PC-9 (cell line): ENCODE measurements at regions not wholly inside any gene's neighbourhood (a gene's known extent, or its start where the extent isn't known, plus 50 kb on each side); places are given as distances from the start of the nearest gene placed in this dataset.

Experiments
- BruUV-seq: library from RNA; stranded (reverse); fragments of 400-500 nt; replicated peaks from 2 replicates; lab custom pipeline; 2021; lab: Mats Ljungman, UMichigan
- CTCF ChIA-PET: fragments of 300-600 bp; sonication (Branson Sonifier 250); formaldehyde crosslinking; loops from one replicate; lab custom pipeline; 2022; ENCODE audit warnings: antibody characterized with exemption; lab: Charles Lee
- POLR2A ChIA-PET: fragments of 300-600 bp; sonication (Branson Sonifier 250); formaldehyde crosslinking; loops from one replicate; lab custom pipeline; 2022; ENCODE audit warnings: antibody characterized with exemption; ENCODE audit not compliant: unreplicated experiment; lab: Charles Lee
- DNase-seq, 2 experiments: peaks; one replicate each; pipeline versions ENCODE4 v3.0.0 to v3.0.0-alpha.2; 2015 to 2022; ENCODE audit warnings: mixed read lengths in 1 of 2
- H2AFZ ChIP-seq: fragments of 200-600 bp; sonication (generic); 2 replicates; pipeline ENCODE4 v1.8.1; 2017; ENCODE audit warnings: antibody characterized with exemption
- H3F3A ChIP-seq: fragments of 200-600 bp; sonication (generic); 2 replicates; pipeline ENCODE4 v1.8.1; 2017; ENCODE audit warnings: antibody characterized with exemption, mild to moderate bottlenecking, low read depth; ENCODE audit not compliant: insufficient read depth
- H3K27ac ChIP-seq: fragments of 200-600 bp; sonication (generic); 2 replicates; pipeline ENCODE4 v1.6.1; 2016; ENCODE audit warnings: mixed run types
- H3K27me3 ChIP-seq: fragments of 200-600 bp; sonication (generic); 2 replicates; pipeline ENCODE4 v1.6.1; 2016; ENCODE audit warnings: low read depth, mixed run types; ENCODE audit not compliant: insufficient read depth
- H3K36me3 ChIP-seq: fragments of 200-600 bp; sonication (generic); 2 replicates; pipeline ENCODE4 v1.6.1; 2016; ENCODE audit warnings: low read depth, mixed run types
- H3K4me1 ChIP-seq: fragments of 200-600 bp; sonication (generic); replicated peaks from 2 replicates; pipeline ENCODE4 v1.6.1; 2016; ENCODE audit warnings: mixed run types; ENCODE audit not compliant: insufficient read depth
- H3K4me2 ChIP-seq: fragments of 200-600 bp; sonication (generic); 2 replicates; pipeline ENCODE4 v1.6.1; 2017; ENCODE audit warnings: mixed run types
- H3K4me3 ChIP-seq: fragments of 200-600 bp; sonication (generic); 2 replicates; pipeline ENCODE4 v1.6.1; 2016; ENCODE audit warnings: mixed run types
- H3K79me2 ChIP-seq: fragments of 200-600 bp; sonication (generic); 2 replicates; pipeline ENCODE4 v1.6.1; 2017; ENCODE audit warnings: low read depth, mixed run types
- H3K9me2 ChIP-seq: fragments of 200-600 bp; sonication (generic); 2 replicates; pipeline ENCODE4 v1.8.1; 2017; ENCODE audit warnings: mild to moderate bottlenecking; ENCODE audit not compliant: insufficient read depth
- H3K9me3 ChIP-seq: fragments of 200-600 bp; sonication (generic); 2 replicates; pipeline ENCODE4 v1.8.1; 2016; ENCODE audit warnings: low read depth; ENCODE audit not compliant: insufficient read depth
- H4K20me1 ChIP-seq: fragments of 200-600 bp; sonication (generic); 2 replicates; pipeline ENCODE4 v1.8.1; 2017; ENCODE audit not compliant: insufficient read depth
- CTCF ChIP-seq: fragments of 200-600 bp; sonication (generic); conservative IDR thresholded peaks from 2 replicates; pipeline ENCODE4 v1.6.1; 2017; ENCODE audit warnings: mixed run types, antibody characterized with exemption, mild to moderate bottlenecking, moderate library complexity
- EZH2 ChIP-seq: fragments of 200-600 bp; sonication (generic); IDR thresholded peaks from 2 replicates; pipeline ENCODE4 v1.8.0; 2017; ENCODE audit warnings: antibody characterized with exemption, low read depth
- intact Hi-C: fragments of 100-400 bp; cut with micrococcal nuclease; formaldehyde crosslinking; loops from one replicate; pipeline ENCODE4 v1.10.0; 2022; ENCODE audit not compliant: unreplicated experiment

GRCh38 chr9:115461280-115461679 lies 343.3 kb upstream of the TNC start:
- intact Hi-C loops = no loop called here
- ChIA-PET CTCF (no interaction called here), POLR2A (no interaction called here)

GRCh38 chr9:115462623-115463022 lies 344.7 kb upstream of the TNC start:
- Histone ChIP-seq H3K79me2 (no peaks in the 10 kb centered on the region), H3K9me2 (no peaks in the 10 kb centered on the region)
- intact Hi-C loops = no loop called here

More at GRCh38 chr9:115461280-115461679, 343.3 kb upstream of the TNC start:
- H3K27me3 ChIP-seq = no peaks in the 10 kb centered on the region
- BruUV-seq = no TSS peak
- no peak for DNase-seq
- no peak for TF ChIP-seq CTCF
- no peak for TF ChIP-seq EZH2
- no peaks in the 10 kb centered on the region; the same call in 1 of the 2 replicates for H3K9me3 ChIP-seq
- no peaks in the 10 kb centered on the region for H3K36me3 ChIP-seq
- no peaks in the 10 kb centered on the region for H3K79me2 ChIP-seq
- no peak overlapping the region for H3K4me3 ChIP-seq
- H2AFZ ChIP-seq = no peak overlapping the region
- no peaks in the 10 kb centered on the region for H3K4me1 ChIP-seq
- no peaks in the 10 kb centered on the region for H3K9me2 ChIP-seq
- no peaks in the 10 kb centered on the region for H3F3A ChIP-seq
- H3K4me2 ChIP-seq = no peak overlapping the region
- no peaks in the 10 kb centered on the region for H4K20me1 ChIP-seq
- no peak overlapping the region for H3K27ac ChIP-seq

GRCh38 chr9:115466756-115467155 lies 348.8 kb upstream of the TNC start:
- no peak overlapping the region for H3K4me3 ChIP-seq
- no peak overlapping the region for H2AFZ ChIP-seq
- no peaks in the 10 kb centered on the region for H3K79me2 ChIP-seq
- H3K4me2 ChIP-seq = no peak overlapping the region
- DNase-seq = no peak
- ChIA-PET POLR2A (interaction anchor here (0.6 to 0.8 kb wide), 2 partner anchors 237 to 396 kb away, joined by 4 to 12 read pairs; no protein-coding TSS in a partner anchor), CTCF (no interaction called here)
- no peaks in the 10 kb centered on the region for H3K4me1 ChIP-seq
- no peaks in the 10 kb centered on the region for H3F3A ChIP-seq
- intact Hi-C loops = no loop called here
- H3K36me3 ChIP-seq = no peaks in the 10 kb centered on the region
- no peaks in the 10 kb centered on the region for H3K27me3 ChIP-seq
- H3K27ac ChIP-seq = no peak overlapping the region
- TF ChIP-seq EZH2 (no peak), CTCF (no peak)
- BruUV-seq = no TSS peak
- no peaks in the 10 kb centered on the region; the same call in 1 of the 2 replicates for H3K9me3 ChIP-seq
- H3K9me2 ChIP-seq = no peaks in the 10 kb centered on the region
- H4K20me1 ChIP-seq = no peaks in the 10 kb centered on the region

More at GRCh38 chr9:115462623-115463022, 344.7 kb upstream of the TNC start:
- no peaks in the 10 kb centered on the region for H4K20me1 ChIP-seq
- H3K36me3 ChIP-seq = no peaks in the 10 kb centered on the region
- no peak overlapping the region for H3K4me3 ChIP-seq
- no peaks in the 10 kb centered on the region for H3F3A ChIP-seq
- no peak overlapping the region for H3K4me2 ChIP-seq
- H3K9me3 ChIP-seq = no peaks in the 10 kb centered on the region; the same call in 1 of the 2 replicates
- no peak overlapping the region for H3K27ac ChIP-seq
- TF ChIP-seq EZH2 (no peak), CTCF (no peak)
- no peaks in the 10 kb centered on the region for H3K4me1 ChIP-seq
- no peaks in the 10 kb centered on the region for H3K27me3 ChIP-seq
- DNase-seq = no peak
- no TSS peak for BruUV-seq
- POLR2A ChIA-PET = no interaction called here
- no peak overlapping the region for H2AFZ ChIP-seq
- CTCF ChIA-PET = no interaction called here
